H9 (cell line): ENCODE measurements at regions not wholly inside any gene's neighbourhood (a gene's known extent, or its start where the extent isn't known, plus 50 kb on each side); places are given as distances from the start of the nearest gene placed in this dataset.

ENCODE experiments used
- DNase-seq: peaks from one replicate; pipeline ENCODE4 v3.0.0-alpha.2; 2017
- H2AFZ ChIP-seq: one replicate; pipeline ENCODE4 v1.6.1; 2013; ENCODE audit warnings: mild to moderate bottlenecking, low read length, control low read depth, moderate library complexity
- H2AK5ac ChIP-seq: 2 replicates; pipeline ENCODE4 v1.6.1; 2013; ENCODE audit warnings: low read length, control low read depth, mixed read lengths; ENCODE audit not compliant: insufficient read length
- H2BK120ac ChIP-seq: one replicate; pipeline ENCODE4 v1.6.1; 2013; ENCODE audit warnings: low read depth, mild to moderate bottlenecking, low read length, control low read depth, inconsistent platforms; ENCODE audit not compliant: poor library complexity, severe bottlenecking
- H2BK12ac ChIP-seq: 2 replicates; pipeline ENCODE4 v1.6.1; 2013; ENCODE audit warnings: low read length, control low read depth, mixed read lengths, low read depth; ENCODE audit not compliant: insufficient read length
- H2BK15ac ChIP-seq: 2 replicates; pipeline ENCODE4 v1.6.1; 2013; ENCODE audit warnings: low read depth, low read length, control low read depth
- H2BK20ac ChIP-seq: one replicate; pipeline ENCODE4 v1.6.1; 2013; ENCODE audit warnings: low read depth, mild to moderate bottlenecking, low read length, control low read depth, inconsistent platforms; ENCODE audit not compliant: poor library complexity, severe bottlenecking
- H2BK5ac ChIP-seq: 2 replicates; pipeline ENCODE4 v1.6.1; 2013; ENCODE audit warnings: low read length, control low read depth, mixed read lengths; ENCODE audit not compliant: insufficient read length
- H3K14ac ChIP-seq: 2 replicates; pipeline ENCODE4 v1.6.1; 2013; ENCODE audit warnings: low read length, control low read depth; ENCODE audit not compliant: insufficient read depth
- H3K18ac ChIP-seq: 2 replicates; pipeline ENCODE4 v1.6.1; 2013; ENCODE audit warnings: low read depth, mild to moderate bottlenecking, mixed read lengths, low read length, control low read depth; ENCODE audit not compliant: insufficient read length
- H3K23ac ChIP-seq: 2 replicates; pipeline ENCODE4 v1.6.1; 2013; ENCODE audit warnings: low read length, control low read depth, mixed read lengths, low read depth; ENCODE audit not compliant: insufficient read length
- H3K23me2 ChIP-seq: 2 replicates; pipeline ENCODE4 v1.6.1; 2013; ENCODE audit warnings: low read depth, mild to moderate bottlenecking, mixed read lengths, low read length, control low read depth; ENCODE audit not compliant: insufficient read length, poor library complexity, severe bottlenecking
- H3K27ac ChIP-seq: 2 replicates; pipeline ENCODE4 v1.5.1; 2013; ENCODE audit warnings: low read length, control low read depth, mixed read lengths, low read depth; ENCODE audit not compliant: insufficient read length
- H3K27me3 ChIP-seq: 2 replicates; pipeline ENCODE4 v1.6.1; 2013; ENCODE audit warnings: low read length, control low read depth, inconsistent platforms; ENCODE audit not compliant: insufficient read depth
- H3K4ac ChIP-seq: 2 replicates; pipeline ENCODE4 v1.6.1; 2013; ENCODE audit warnings: low read depth, mild to moderate bottlenecking, control low read depth, inconsistent platforms, low read length, moderate library complexity
- H3K4me1 ChIP-seq: 2 replicates; pipeline ENCODE4 v1.6.1; 2013; ENCODE audit warnings: low read length, control low read depth, inconsistent platforms; ENCODE audit not compliant: insufficient read depth
- H3K4me2 ChIP-seq: 2 replicates; pipeline ENCODE4 v1.6.1; 2013; ENCODE audit warnings: low read length, control low read depth, mixed read lengths; ENCODE audit not compliant: insufficient read length, insufficient read depth
- H3K56ac ChIP-seq: 2 replicates; pipeline ENCODE4 v1.6.1; 2013; ENCODE audit warnings: low read depth, mild to moderate bottlenecking, mixed read lengths, low read length, control low read depth; ENCODE audit not compliant: insufficient read length
- H3K79me1 ChIP-seq: 2 replicates; pipeline ENCODE4 v1.6.1; 2013; ENCODE audit warnings: low read depth, mild to moderate bottlenecking, moderate library complexity, low read length, control low read depth, inconsistent platforms; ENCODE audit not compliant: insufficient read depth, poor library complexity, severe bottlenecking
- H3K79me2 ChIP-seq: 2 replicates; pipeline ENCODE4 v1.6.1; 2013; ENCODE audit warnings: low read length, control low read depth, inconsistent platforms; ENCODE audit not compliant: insufficient read depth
- H3K9ac ChIP-seq: 2 replicates; pipeline ENCODE4 v1.6.1; 2013; ENCODE audit warnings: low read length, control low read depth, mixed read lengths; ENCODE audit not compliant: insufficient read length; ENCODE audit errors: extremely low read depth
- H3K9me3 ChIP-seq: one replicate; pipeline ENCODE4 v1.6.1; 2013; ENCODE audit warnings: low read depth, low read length, inconsistent platforms; ENCODE audit not compliant: control insufficient read depth
- H3T11ph ChIP-seq: one replicate; pipeline ENCODE4 v1.6.1; 2013; ENCODE audit warnings: mild to moderate bottlenecking, low read length, control low read depth, inconsistent platforms
- H4K20me1 ChIP-seq: one replicate; pipeline ENCODE4 v1.6.1; 2013; ENCODE audit not compliant: control insufficient read depth, insufficient read length, insufficient read depth
- H4K5ac ChIP-seq: 2 replicates; pipeline ENCODE4 v1.6.1; 2013; ENCODE audit warnings: low read depth, mild to moderate bottlenecking, mixed read lengths, low read length, control low read depth; ENCODE audit not compliant: insufficient read length
- H4K8ac ChIP-seq: replicated peaks from 2 replicates; pipeline ENCODE4 v1.6.1; 2013; ENCODE audit warnings: low read length, control low read depth, mixed read lengths, low read depth; ENCODE audit not compliant: insufficient read length
- H4K91ac ChIP-seq: 2 replicates; pipeline ENCODE4 v1.6.1; 2013; ENCODE audit warnings: low read depth, mild to moderate bottlenecking, moderate library complexity, mixed read lengths, low read length, control low read depth; ENCODE audit not compliant: insufficient read length
- H3K27ac Mint-ChIP-seq, 3 experiments: 2 replicates in 2 of 3; 3 replicates in 1 of 3; pipeline ENCODE4 v1.8.0; 2020 to 2021; ENCODE audit warnings: mixed read lengths in 3 of 3, mild to moderate bottlenecking in 1 of 3, moderate library complexity in 1 of 3
- H3K27me3 Mint-ChIP-seq: 2 replicates; pipeline ENCODE4 v1.8.0; 2021; ENCODE audit warnings: low read depth, mild to moderate bottlenecking, moderate library complexity, mixed read lengths
- H3K36me3 Mint-ChIP-seq, 3 experiments: 2 replicates in 2 of 3; 3 replicates in 1 of 3; pipeline ENCODE4 v1.8.0; 2020 to 2021; ENCODE audit warnings: low read depth in 3 of 3, mixed read lengths in 3 of 3; ENCODE audit not compliant: insufficient read depth in 1 of 3
- H3K4me1 Mint-ChIP-seq, 2 experiments: 2 replicates each; pipeline ENCODE4 v1.8.0; 2020; ENCODE audit warnings: mixed read lengths in 2 of 2
- H3K4me3 Mint-ChIP-seq, 2 experiments: 2 replicates in 1 of 2; 3 replicates in 1 of 2; pipeline ENCODE4 v1.8.0; 2020 to 2021; ENCODE audit warnings: mild to moderate bottlenecking in 2 of 2, mixed read lengths in 2 of 2, moderate library complexity in 1 of 2
- H3K9me3 Mint-ChIP-seq, 2 experiments: 2 replicates in 1 of 2; 3 replicates in 1 of 2; pipeline ENCODE4 v1.8.0; 2020; ENCODE audit warnings: mild to moderate bottlenecking in 2 of 2, mixed read lengths in 2 of 2, moderate library complexity in 1 of 2
- CTCF ChIP-seq: fragments of 200-600 bp; sonication (generic); conservative IDR thresholded peaks from 3 replicates; pipeline ENCODE4 v1.8.0; 2021; ENCODE audit warnings: antibody characterized with exemption, mild to moderate bottlenecking
- WGBS: extraction: QIAGEN DNeasy Blood & Tissue Kit; methylation state at CpG from one replicate; pipeline ENCODE4 v1.1.7; 2013; ENCODE audit warnings: missing lambda C conversion rate, low lambda C conversion rate, mixed read lengths; ENCODE audit not compliant: insufficient read length; ENCODE audit errors: extremely low coverage; 5-methylcytosine and 5-hydroxymethylcytosine counted together

DNA sequence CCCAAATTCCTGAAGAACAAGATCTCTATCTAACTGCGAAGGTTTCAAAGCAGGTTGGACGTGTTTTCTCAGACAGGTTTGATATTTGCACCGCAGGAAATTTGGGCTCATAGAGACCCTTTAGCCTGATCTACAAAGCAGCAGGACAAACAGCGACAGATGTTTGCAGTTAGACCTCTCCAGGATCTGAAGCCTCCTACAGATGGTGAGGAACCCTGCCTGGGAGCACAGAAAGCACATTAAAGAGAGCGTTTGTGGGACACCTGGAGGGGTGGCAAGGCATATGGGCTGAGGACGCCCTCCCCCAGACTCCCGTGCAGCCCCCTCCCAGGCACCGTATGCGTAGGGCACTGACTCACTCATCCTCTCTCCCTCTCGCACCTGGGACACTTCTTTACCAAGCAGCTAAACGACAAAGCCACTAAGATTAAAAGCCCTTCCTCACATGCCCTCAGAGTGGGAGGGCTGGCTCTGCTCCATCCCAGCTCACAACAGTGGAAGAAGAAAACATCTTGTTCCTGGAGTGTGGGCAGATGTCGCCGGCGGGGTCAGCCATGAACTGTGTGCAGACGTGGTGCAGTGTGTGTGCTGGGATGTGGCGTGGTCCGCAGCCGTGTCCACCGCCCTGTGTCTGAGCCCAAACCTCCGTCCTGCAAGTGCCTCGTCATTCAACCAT is 249.7 kb upstream of the AFDN start:
- Histone ChIP-seq H4K20me1 (no peaks in the 10 kb centered on the region), H3T11ph (no peak overlapping the region), H2AK5ac (no peak overlapping the region), H3K14ac (no peak overlapping the region; the same call in 1 of the 2 replicates), H3K23me2 (no peaks in the 10 kb centered on the region), H3K4ac (no peak overlapping the region), H2BK5ac (no peak overlapping the region), H4K91ac (no peak overlapping the region), H3K27me3 (no peaks in the 10 kb centered on the region), H3K18ac (no peak overlapping the region), H3K79me2 (no peaks in the 10 kb centered on the region), H3K23ac (no peak overlapping the region), H3K56ac (no peak overlapping the region), H3K4me1 (no peaks in the 10 kb centered on the region), H4K8ac (no peak overlapping the region), H3K27ac (no peak overlapping the region), H3K79me1 (no peaks in the 10 kb centered on the region), H3K9ac (no peak overlapping the region), H2BK20ac (no peak overlapping the region), H3K9me3 (no peaks in the 10 kb centered on the region), H3K4me2 (no peak overlapping the region), H2BK120ac (no peak overlapping the region), H2AFZ (no peak overlapping the region), H2BK15ac (no peak overlapping the region), H4K5ac (no peak overlapping the region), H2BK12ac (no peak overlapping the region)
- Mint-ChIP-seq H3K36me3 (no peaks in the 10 kb centered on the region; a peak in 1 of 7 replicates), H3K9me3 (no peaks in the 10 kb centered on the region; a peak in 1 of 5 replicates), H3K27me3 (peaks cover 16% of the 10 kb centered on the region), H3K27ac (no peak overlapping the region), H3K4me1 (peaks cover 11 to 28% of the 10 kb centered on the region in 2 experiments), H3K4me3 (no peak overlapping the region)
- no peak for DNase-seq
- TF ChIP-seq CTCF: no peak
- no CpG with 5 or more reads among the region's 21 CpGs for WGBS
